Endothelial cell of umbilical vein (primary cell): ENCODE measurements at regions not wholly inside any gene's neighbourhood (a gene's known extent, or its start where the extent isn't known, plus 50 kb on each side); places are given as distances from the start of the nearest gene placed in this dataset.

Experiments
- BruUV-seq: library from RNA; stranded (reverse); fragments of 400-500 nt; replicated peaks from 2 replicates; lab custom pipeline; 2021; lab: Mats Ljungman, UMichigan
- CTCF ChIA-PET: fragments of 300-600, 350-600 bp; sonication (Branson Sonifier 250); formaldehyde crosslinking; loops from one replicate; lab custom pipeline; 2021; ENCODE audit warnings: antibody characterized with exemption, inconsistent platforms; lab: Charles Lee
- POLR2A ChIA-PET: fragments of 300-600, 350-600 bp; sonication (Branson Sonifier 250); formaldehyde crosslinking; loops from one replicate; lab custom pipeline; 2021; ENCODE audit warnings: antibody characterized with exemption, inconsistent platforms; lab: Charles Lee
- DNase-seq: peaks from one replicate; pipeline ENCODE4 v3.0.0-alpha.2; 2011; ENCODE audit warnings: low read depth, low spot score
- FAIRE-seq: peaks from 2 replicates; lab custom pipeline; 2011; peaks lifted over from hg19 to GRCh38; lab: Jason Lieb, UNC
- H2AFZ ChIP-seq: 2 replicates; pipeline ENCODE4 v1.6.0; 2012; ENCODE audit warnings: low read depth, low read length, control low read depth, inconsistent platforms
- H3K27ac ChIP-seq: 2 replicates; pipeline ENCODE4 v1.5.1; 2011; ENCODE audit warnings: low read depth, mild to moderate bottlenecking, control low read depth, low read length, moderate library complexity; ENCODE audit not compliant: insufficient read depth
- H3K27me3 ChIP-seq, 2 experiments: 2 replicates each; pipeline versions ENCODE4 v1.6.0 to v1.6.1; 2011; ENCODE audit warnings: low read length in 2 of 2, mixed read lengths in 1 of 2; ENCODE audit not compliant: control insufficient read depth in 2 of 2, insufficient read depth in 2 of 2
- H3K36me3 ChIP-seq, 2 experiments: 2 replicates in 1 of 2; 3 replicates in 1 of 2; pipeline ENCODE4 v1.5.1; 2011; ENCODE audit warnings: low read length in 2 of 2, mild to moderate bottlenecking in 1 of 2, moderate library complexity in 1 of 2; ENCODE audit not compliant: control insufficient read depth in 2 of 2, insufficient read depth in 2 of 2; ENCODE audit errors: extremely low read depth in 1 of 2
- H3K4me1 ChIP-seq: 3 replicates; pipeline ENCODE4 v1.5.1; 2011; ENCODE audit warnings: mild to moderate bottlenecking, low read length; ENCODE audit not compliant: control insufficient read depth, insufficient read depth; ENCODE audit errors: extremely low read depth
- H3K4me2 ChIP-seq: 2 replicates; pipeline ENCODE4 v1.6.1; 2011; ENCODE audit warnings: low read length, control low read depth, mixed read lengths; ENCODE audit not compliant: insufficient read depth
- H3K4me3 ChIP-seq, 3 experiments: fragments of 200-600 bp in 1 of 3; sonication (generic), shearing (Covaris generic) in 1 of 3; replicated peaks in 1 of 3; 2 replicates each; pipeline ENCODE4 v1.5.1; 2011 to 2016; ENCODE audit warnings: control low read depth in 3 of 3, low read length in 3 of 3, mild to moderate bottlenecking in 2 of 3, inconsistent platforms in 1 of 3, low read depth in 1 of 3, moderate library complexity in 1 of 3; ENCODE audit not compliant: insufficient read depth in 1 of 3
- H3K79me2 ChIP-seq: 2 replicates; pipeline ENCODE4 v1.6.0; 2012; ENCODE audit warnings: low read length, inconsistent platforms; ENCODE audit not compliant: control insufficient read depth, insufficient read depth
- H3K9ac ChIP-seq: replicated peaks from 2 replicates; pipeline ENCODE3; 2011; ENCODE audit warnings: low read length, control low read depth; ENCODE audit not compliant: insufficient read depth; ENCODE audit errors: extremely low read depth
- H3K9me1 ChIP-seq: replicated peaks from 3 replicates; pipeline ENCODE4 v1.6.0; 2011; ENCODE audit warnings: mild to moderate bottlenecking, low read length; ENCODE audit not compliant: control insufficient read depth, insufficient read depth; ENCODE audit errors: extremely low read depth
- H3K9me3 ChIP-seq: replicated peaks from 2 replicates; pipeline ENCODE4 v1.5.1; 2012; ENCODE audit warnings: low read length, inconsistent platforms; ENCODE audit not compliant: control insufficient read depth, insufficient read depth
- H4K20me1 ChIP-seq: replicated peaks from 2 replicates; pipeline ENCODE3; 2011; ENCODE audit warnings: mild to moderate bottlenecking, low read length; ENCODE audit not compliant: control insufficient read depth, insufficient read depth; ENCODE audit errors: extremely low read depth
- EZH2 ChIP-seq: IDR thresholded peaks from 2 replicates; pipeline ENCODE4 v1.6.1; 2012; ENCODE audit warnings: borderline replicate concordance, low read depth, mild to moderate bottlenecking, moderate library complexity, low read length, inconsistent platforms; ENCODE audit not compliant: severe bottlenecking
- FOS ChIP-seq: IDR thresholded peaks from 2 replicates; pipeline ENCODE4 v1.6.1; 2011; ENCODE audit warnings: mild to moderate bottlenecking, low read length, moderate library complexity, borderline replicate concordance; ENCODE audit not compliant: insufficient read depth
- GATA2 ChIP-seq: IDR thresholded peaks from 2 replicates; pipeline ENCODE4 v1.7.0; 2011; ENCODE audit warnings: low read depth, mild to moderate bottlenecking, moderate library complexity, mixed read lengths, low read length; ENCODE audit not compliant: insufficient read length, insufficient read depth
- JUN ChIP-seq: IDR thresholded peaks from 2 replicates; pipeline ENCODE4 v1.6.1; 2011; ENCODE audit warnings: borderline replicate concordance, low read depth; ENCODE audit not compliant: insufficient read length, insufficient read depth
- MAX ChIP-seq: IDR thresholded peaks from 2 replicates; pipeline ENCODE4 v1.6.1; 2011; ENCODE audit not compliant: insufficient read depth, insufficient read length
- MYC ChIP-seq: IDR thresholded peaks from one replicate; pipeline ENCODE4 v1.6.1; 2011; ENCODE audit warnings: mild to moderate bottlenecking, low read depth, low read length
- POLR2A ChIP-seq: IDR thresholded peaks from 2 replicates; pipeline ENCODE4 v1.6.1; 2012; ENCODE audit warnings: low read depth, mild to moderate bottlenecking, control low read depth, low read length
- POLR2AphosphoS5 ChIP-seq: IDR thresholded peaks from 2 replicates; pipeline ENCODE4 v1.6.1; 2012; ENCODE audit warnings: low read depth, mild to moderate bottlenecking, control low read depth, low read length, moderate library complexity; ENCODE audit not compliant: insufficient read depth
- dilution Hi-C: fragments of 300-500 bp; cut with MboI; formaldehyde crosslinking; loops from one replicate; pipeline ENCODE4 v1.15.0; 2019; ENCODE audit warnings: low sequenced_read_pairs; ENCODE audit not compliant: extremely low pct_ligation_motif_present
- intact Hi-C: fragments of 100-400 bp; cut with micrococcal nuclease; formaldehyde crosslinking; loops from one replicate; pipeline ENCODE4 v1.10.0; 2022
- TF ChIP-seq, protein P1 (sequence below), 2 donors: IDR thresholded peaks; 1 replicate in 1 of 2; 2 replicates in 1 of 2; pipeline ENCODE4 v1.5.1; 2011; ENCODE audit warnings: low read length in 2 of 2, mild to moderate bottlenecking in 2 of 2, moderate library complexity in 2 of 2, control low read depth in 1 of 2, inconsistent platforms in 1 of 2, low read depth in 1 of 2; ENCODE audit not compliant: insufficient read depth in 1 of 2; ENCODE audit errors: extremely low read depth in 1 of 2

DNA sequence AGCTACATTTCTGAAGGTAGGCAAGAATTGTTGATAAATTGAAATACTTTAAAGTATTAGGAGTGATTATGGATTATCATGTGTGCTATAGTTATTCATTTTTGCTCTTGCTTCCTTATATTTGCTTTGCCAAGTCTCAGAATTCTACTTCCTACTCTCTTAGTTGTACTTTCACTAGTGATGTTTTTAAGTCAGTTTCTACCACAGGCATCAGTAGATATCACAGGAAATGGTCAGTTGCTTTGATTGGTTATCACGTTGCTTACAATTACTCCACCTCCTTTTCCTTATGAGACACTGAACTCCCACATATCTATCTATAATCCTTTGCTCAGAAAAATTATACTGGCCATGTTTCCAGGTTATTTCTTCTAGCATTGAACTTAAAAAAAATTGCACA is 472.8 kb downstream of the DMRTA1 start:
- no peak for DNase-seq
- H3K36me3 ChIP-seq = no peaks in the 10 kb centered on the region
- intact Hi-C loops = loop anchor here (10.0 kb wide), 1 partner anchor 65 kb away; no protein-coding TSS in a partner anchor
- H3K9ac ChIP-seq = no peak overlapping the region
- no peaks in the 10 kb centered on the region for H3K79me2 ChIP-seq
- no peak overlapping the region for H2AFZ ChIP-seq
- no peak overlapping the region for H3K4me2 ChIP-seq
- no peak overlapping the region for H3K27ac ChIP-seq
- CTCF ChIA-PET = no interaction called here
- no peaks in the 10 kb centered on the region for H3K9me3 ChIP-seq
- TF ChIP-seq POLR2AphosphoS5 (no peak), JUN (no peak), MYC (no peak), GATA2 (no peak), MAX (no peak), EZH2 (no peak), POLR2A (no peak), FOS (no peak)
- TF ChIP-seq, protein P1, sequence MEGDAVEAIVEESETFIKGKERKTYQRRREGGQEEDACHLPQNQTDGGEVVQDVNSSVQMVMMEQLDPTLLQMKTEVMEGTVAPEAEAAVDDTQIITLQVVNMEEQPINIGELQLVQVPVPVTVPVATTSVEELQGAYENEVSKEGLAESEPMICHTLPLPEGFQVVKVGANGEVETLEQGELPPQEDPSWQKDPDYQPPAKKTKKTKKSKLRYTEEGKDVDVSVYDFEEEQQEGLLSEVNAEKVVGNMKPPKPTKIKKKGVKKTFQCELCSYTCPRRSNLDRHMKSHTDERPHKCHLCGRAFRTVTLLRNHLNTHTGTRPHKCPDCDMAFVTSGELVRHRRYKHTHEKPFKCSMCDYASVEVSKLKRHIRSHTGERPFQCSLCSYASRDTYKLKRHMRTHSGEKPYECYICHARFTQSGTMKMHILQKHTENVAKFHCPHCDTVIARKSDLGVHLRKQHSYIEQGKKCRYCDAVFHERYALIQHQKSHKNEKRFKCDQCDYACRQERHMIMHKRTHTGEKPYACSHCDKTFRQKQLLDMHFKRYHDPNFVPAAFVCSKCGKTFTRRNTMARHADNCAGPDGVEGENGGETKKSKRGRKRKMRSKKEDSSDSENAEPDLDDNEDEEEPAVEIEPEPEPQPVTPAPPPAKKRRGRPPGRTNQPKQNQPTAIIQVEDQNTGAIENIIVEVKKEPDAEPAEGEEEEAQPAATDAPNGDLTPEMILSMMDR (IDR thresholded peaks at IDR 0.05; ENCODE audit: extremely low read depth in 1 of 2, insufficient read depth in 1 of 2, low read depth in 1 of 2, low read length in 2 of 2) = no peak
- H3K4me1 ChIP-seq = no peaks in the 10 kb centered on the region
- no peaks in the 10 kb centered on the region for H3K27me3 ChIP-seq
- no TSS peak for BruUV-seq
- no peaks in the 10 kb centered on the region for H3K9me1 ChIP-seq
- no peak for FAIRE-seq
- dilution Hi-C loops = no loop called here
- POLR2A ChIA-PET = no interaction called here
- no peaks in the 10 kb centered on the region for H4K20me1 ChIP-seq
- no peak overlapping the region for H3K4me3 ChIP-seq
